Fibroblast of lung (primary cell): ENCODE measurements at regions not wholly inside any gene's neighbourhood (a gene's known extent, or its start where the extent isn't known, plus 50 kb on each side); places are given as distances from the start of the nearest gene placed in this dataset.

Source experiments
- DNase-seq, 2 donors: peaks; one replicate each; pipeline versions ENCODE4 v3.0.0 to v3.0.0-alpha.2; 2010; ENCODE audit warnings: low read depth in 2 of 2
- H2AFZ ChIP-seq: 2 replicates; pipeline ENCODE4 v1.5.1; 2012; ENCODE audit warnings: low read length, control low read depth, inconsistent platforms
- H3K27ac ChIP-seq: 2 replicates; pipeline ENCODE4 v1.5.1; 2011; ENCODE audit warnings: low read length, control low read depth; ENCODE audit not compliant: insufficient read depth
- H3K27me3 ChIP-seq: 2 replicates; pipeline ENCODE4 v1.5.1; 2011; ENCODE audit warnings: mild to moderate bottlenecking, low read length; ENCODE audit not compliant: control insufficient read depth, insufficient read depth
- H3K36me3 ChIP-seq: 2 replicates; pipeline ENCODE4 v1.5.1; 2011; ENCODE audit warnings: low read length; ENCODE audit not compliant: control insufficient read depth, insufficient read depth
- H3K4me1 ChIP-seq: 2 replicates; pipeline ENCODE4 v1.5.1; 2011; ENCODE audit warnings: low read length; ENCODE audit not compliant: control insufficient read depth, insufficient read depth; ENCODE audit errors: extremely low read depth
- H3K4me2 ChIP-seq: 2 replicates; pipeline ENCODE4 v1.5.1; 2011; ENCODE audit warnings: low read length, control low read depth; ENCODE audit not compliant: insufficient read depth; ENCODE audit errors: extremely low read depth
- H3K4me3 ChIP-seq, 4 experiments: fragments of 200-600 bp in 1 of 4; sonication (generic) in 1 of 4; replicated peaks in 1 of 4; 2 replicates each; pipeline ENCODE4 v1.5.1; 2011 to 2016; ENCODE audit warnings: low read length in 4 of 4, low read depth in 3 of 4, mild to moderate bottlenecking in 3 of 4, control low read depth in 2 of 4, inconsistent platforms in 1 of 4, mixed read lengths in 1 of 4; ENCODE audit not compliant: insufficient read depth in 1 of 4; ENCODE audit errors: control extremely low read depth in 1 of 4
- H3K79me2 ChIP-seq: 2 replicates; pipeline ENCODE4 v1.5.1; 2012; ENCODE audit warnings: mild to moderate bottlenecking, low read length, inconsistent platforms; ENCODE audit not compliant: control insufficient read depth, insufficient read depth
- H3K9ac ChIP-seq: 2 replicates; pipeline ENCODE4 v1.5.1; 2011; ENCODE audit warnings: mild to moderate bottlenecking, low read length, control low read depth; ENCODE audit not compliant: insufficient read depth
- H3K9me3 ChIP-seq: 2 replicates; pipeline ENCODE4 v1.5.1; 2012; ENCODE audit warnings: low read depth, low read length; ENCODE audit not compliant: control insufficient read depth, insufficient read depth
- H4K20me1 ChIP-seq: 2 replicates; pipeline ENCODE4 v1.5.1; 2011; ENCODE audit warnings: low read length; ENCODE audit not compliant: control insufficient read depth, insufficient read depth; ENCODE audit errors: extremely low read depth
- CTCF ChIP-seq, 2 donors: IDR thresholded peaks in 1 of 2; conservative IDR thresholded peaks in 1 of 2; 1 replicate in 1 of 2; 2 replicates in 1 of 2; pipeline ENCODE4 v1.5.1; 2011 to 2012; ENCODE audit warnings: low read length in 2 of 2, control low read depth in 1 of 2, inconsistent platforms in 1 of 2, low read depth in 1 of 2, mild to moderate bottlenecking in 1 of 2
- EZH2 ChIP-seq: IDR thresholded peaks from 2 replicates; pipeline ENCODE4 v1.5.1; 2012; ENCODE audit warnings: low read length, control low read depth, mild to moderate bottlenecking; ENCODE audit errors: missing control alignments

DNA sequence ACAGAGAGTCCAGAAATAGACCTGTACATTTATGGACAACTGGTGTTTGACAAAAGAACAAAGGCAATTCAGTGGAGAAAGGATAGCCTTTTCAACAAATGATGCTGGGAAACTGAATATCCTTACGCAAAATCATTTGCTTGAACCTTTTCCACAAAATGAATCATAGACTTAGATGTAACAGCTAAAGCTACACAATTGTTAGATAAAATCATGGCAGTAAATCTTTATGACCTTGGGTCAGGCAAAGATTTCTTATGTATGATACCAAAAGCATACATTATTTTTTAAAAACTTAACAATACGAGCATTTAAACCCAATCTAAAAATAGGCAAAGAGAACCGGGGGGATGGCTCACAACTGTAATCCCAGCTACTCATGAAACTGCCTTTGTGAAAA, 73.5 kb upstream of the DST start:
- H3K27ac ChIP-seq: peak overlapping the region; percentile 85
- H2AFZ ChIP-seq: no peak overlapping the region
- no peak overlapping the region for H3K9ac ChIP-seq
- peaks cover 64% of the 10 kb centered on the region for H3K79me2 ChIP-seq
- H4K20me1 ChIP-seq: no peaks in the 10 kb centered on the region
- no peaks in the 10 kb centered on the region for H3K9me3 ChIP-seq
- H3K36me3 ChIP-seq: no peaks in the 10 kb centered on the region
- H3K4me3 ChIP-seq: no peak overlapping the region
- TF ChIP-seq EZH2 (no peak), CTCF (conservative IDR thresholded peaks at IDR 0.05 in 1 of 2, IDR thresholded peaks at IDR 0.05 in 1 of 2; ENCODE audit: low read depth in 1 of 2, low read length in 2 of 2) (no peak)
- H3K4me2 ChIP-seq: no peak overlapping the region
- no peaks in the 10 kb centered on the region for H3K27me3 ChIP-seq
- peaks cover 29% of the 10 kb centered on the region for H3K4me1 ChIP-seq
- DNase-seq: peak in 1 of 2 donors; percentile 53

DNA sequence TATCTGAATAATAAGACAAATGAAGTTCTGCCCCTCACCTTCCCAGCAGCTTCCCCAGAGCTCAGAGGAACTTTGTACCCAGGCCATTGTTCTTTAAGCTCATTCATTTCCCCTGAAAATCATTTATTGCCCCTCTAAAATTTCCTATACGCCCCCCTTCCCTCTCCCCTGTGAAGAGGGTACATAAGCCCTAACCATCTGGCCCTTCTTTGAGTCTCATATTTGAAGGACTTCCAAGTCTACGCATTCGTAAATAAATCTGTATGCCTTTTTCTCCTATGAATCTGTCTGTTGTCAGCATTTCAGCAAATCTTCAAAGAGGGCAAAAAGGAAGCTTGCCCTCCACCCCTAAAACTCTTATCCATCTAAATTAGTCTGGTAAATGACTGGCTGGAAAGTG, 73.1 kb upstream of the DST start:
- Histone ChIP-seq H3K9ac (no peak overlapping the region), H2AFZ (no peak overlapping the region), H3K36me3 (no peaks in the 10 kb centered on the region), H3K9me3 (no peaks in the 10 kb centered on the region), H3K4me1 (peaks cover 29% of the 10 kb centered on the region), H3K27ac (peak overlapping the region; percentile 85), H3K79me2 (peaks cover 69% of the 10 kb centered on the region), H4K20me1 (no peaks in the 10 kb centered on the region), H3K4me2 (peak overlapping the region; percentile 16), H3K27me3 (no peaks in the 10 kb centered on the region), H3K4me3 (no peak overlapping the region)
- TF ChIP-seq CTCF (conservative IDR thresholded peaks at IDR 0.05 in 1 of 2, IDR thresholded peaks at IDR 0.05 in 1 of 2; ENCODE audit: low read depth in 1 of 2, low read length in 2 of 2) (no peak), EZH2 (no peak)
- no peak for DNase-seq

DNA sequence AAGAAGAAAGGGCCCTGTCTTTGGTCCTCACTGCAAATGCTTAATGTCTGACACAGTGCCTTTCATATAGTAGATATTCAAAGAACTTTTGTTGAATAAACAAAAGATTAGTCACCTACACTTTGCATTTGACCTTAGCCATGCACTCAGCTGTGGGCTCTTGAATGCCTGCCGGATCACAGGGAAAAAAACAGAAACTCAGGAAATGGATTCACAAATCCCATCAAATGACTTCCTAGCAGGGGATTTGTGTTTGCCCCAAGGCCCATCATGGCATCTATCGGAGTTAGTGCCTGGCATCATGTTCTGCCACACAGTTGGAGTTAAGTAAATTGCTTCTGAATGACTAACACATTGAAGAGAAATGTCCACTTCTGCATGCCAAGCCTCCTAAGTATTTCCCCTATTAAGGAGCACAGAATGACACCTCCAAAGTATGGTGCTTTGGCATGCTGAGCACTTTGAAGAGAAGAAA, 72.3 kb upstream of the DST start:
- H2AFZ ChIP-seq: no peak overlapping the region
- peaks cover 29% of the 10 kb centered on the region for H3K4me1 ChIP-seq
- H3K9ac ChIP-seq: no peak overlapping the region
- peak overlapping the region; percentile 70 for H3K4me2 ChIP-seq
- peaks cover 73% of the 10 kb centered on the region for H3K79me2 ChIP-seq
- H3K9me3 ChIP-seq: no peaks in the 10 kb centered on the region
- no peak for TF ChIP-seq CTCF (conservative IDR thresholded peaks at IDR 0.05 in 1 of 2, IDR thresholded peaks at IDR 0.05 in 1 of 2; ENCODE audit: low read depth in 1 of 2, low read length in 2 of 2)
- TF ChIP-seq EZH2: no peak
- DNase-seq: peak; percentile 81 to 93
- H3K36me3 ChIP-seq: no peaks in the 10 kb centered on the region
- no peaks in the 10 kb centered on the region for H4K20me1 ChIP-seq
- peak overlapping the region; percentile 85 for H3K27ac ChIP-seq
- no peak overlapping the region for H3K4me3 ChIP-seq
- H3K27me3 ChIP-seq: no peaks in the 10 kb centered on the region
